Esophagus squamous epithelium (tissue), 4 donors: ENCODE measurements at regions not wholly inside any gene's neighbourhood (a gene's known extent, or its start where the extent isn't known, plus 50 kb on each side); places are given as distances from the start of the nearest gene placed in this dataset.

ENCODE experiments used
- POLR2A ChIP-seq, 4 donors: fragments of 450-650 bp; IDR thresholded peaks; one replicate each; pipeline ENCODE4 v1.6.1; 2017; ENCODE audit warnings: antibody characterized with exemption in 4 of 4, mild to moderate bottlenecking in 4 of 4, moderate library complexity in 3 of 4
- TF ChIP-seq, protein P1 (sequence below), 6 experiments: fragments of 450-650 bp in 4 of 6; fragments of 200-600 bp in 2 of 6; sonication (generic) in 2 of 6; IDR thresholded peaks; one replicate each; pipeline ENCODE4 v1.5.1; 2016 to 2019; ENCODE audit warnings: antibody characterized with exemption in 6 of 6, mild to moderate bottlenecking in 4 of 6, moderate library complexity in 4 of 6

DNA sequence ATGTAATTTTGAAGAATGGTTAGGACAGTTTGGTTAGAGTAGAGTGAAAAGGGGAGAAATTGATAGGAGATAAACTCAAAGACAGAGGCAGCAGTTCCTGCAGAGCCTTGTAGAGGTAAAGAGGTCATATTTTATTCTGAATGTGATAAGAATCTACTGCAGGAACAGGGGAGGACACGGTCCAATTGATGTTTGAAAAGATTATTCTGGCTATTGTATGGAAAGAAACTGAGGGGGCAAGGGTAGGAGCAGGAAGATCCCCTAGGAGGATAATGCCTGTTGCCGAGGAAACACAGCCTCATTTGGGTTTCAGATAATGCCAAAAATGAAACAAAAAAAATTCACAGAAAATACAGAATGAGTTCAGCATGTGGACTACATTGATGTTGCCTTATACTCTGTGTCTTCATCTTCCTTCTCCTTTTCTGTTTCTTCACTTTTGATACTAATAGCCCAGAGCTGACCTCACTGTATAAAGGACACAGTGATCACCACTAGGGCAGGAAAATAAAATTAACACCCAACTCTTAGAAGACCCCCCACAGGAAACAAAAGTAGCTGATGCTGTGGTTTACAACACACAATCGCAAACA lies 454.6 kb upstream of the UBE2E2 start:
- TF ChIP-seq, protein P1, sequence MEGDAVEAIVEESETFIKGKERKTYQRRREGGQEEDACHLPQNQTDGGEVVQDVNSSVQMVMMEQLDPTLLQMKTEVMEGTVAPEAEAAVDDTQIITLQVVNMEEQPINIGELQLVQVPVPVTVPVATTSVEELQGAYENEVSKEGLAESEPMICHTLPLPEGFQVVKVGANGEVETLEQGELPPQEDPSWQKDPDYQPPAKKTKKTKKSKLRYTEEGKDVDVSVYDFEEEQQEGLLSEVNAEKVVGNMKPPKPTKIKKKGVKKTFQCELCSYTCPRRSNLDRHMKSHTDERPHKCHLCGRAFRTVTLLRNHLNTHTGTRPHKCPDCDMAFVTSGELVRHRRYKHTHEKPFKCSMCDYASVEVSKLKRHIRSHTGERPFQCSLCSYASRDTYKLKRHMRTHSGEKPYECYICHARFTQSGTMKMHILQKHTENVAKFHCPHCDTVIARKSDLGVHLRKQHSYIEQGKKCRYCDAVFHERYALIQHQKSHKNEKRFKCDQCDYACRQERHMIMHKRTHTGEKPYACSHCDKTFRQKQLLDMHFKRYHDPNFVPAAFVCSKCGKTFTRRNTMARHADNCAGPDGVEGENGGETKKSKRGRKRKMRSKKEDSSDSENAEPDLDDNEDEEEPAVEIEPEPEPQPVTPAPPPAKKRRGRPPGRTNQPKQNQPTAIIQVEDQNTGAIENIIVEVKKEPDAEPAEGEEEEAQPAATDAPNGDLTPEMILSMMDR (IDR thresholded peaks at IDR 0.05), result no peak
- no peak for TF ChIP-seq POLR2A (IDR thresholded peaks at IDR 0.05)
